SK-N-SH (cell line): ENCODE measurements at regions not wholly inside any gene's neighbourhood (a gene's known extent, or its start where the extent isn't known, plus 50 kb on each side); places are given as distances from the start of the nearest gene placed in this dataset.

Source experiments
- CHD2 ChIP-seq: fragments of 150-350 bp; IDR thresholded peaks from 2 replicates; pipeline ENCODE4 v1.6.1; 2018; ENCODE audit warnings: low read length; ENCODE audit not compliant: partially characterized antibody
- EZH2phosphoT487 ChIP-seq: fragments of 200-600 bp; sonication (generic); IDR thresholded peaks from 2 replicates; pipeline ENCODE4 v1.6.1; 2017; ENCODE audit warnings: low read depth, mixed run types, mild to moderate bottlenecking, antibody characterized with exemption, moderate library complexity, borderline replicate concordance
- POLR2AphosphoS5 ChIP-seq: IDR thresholded peaks from 2 replicates; pipeline ENCODE4 v1.6.1; 2012; ENCODE audit warnings: low read depth, low read length
- REST ChIP-seq: IDR thresholded peaks from 2 replicates; pipeline ENCODE4 v1.6.1; 2012; ENCODE audit warnings: mild to moderate bottlenecking, low read depth, low read length, moderate library complexity
- RFX5 ChIP-seq: IDR thresholded peaks from 2 replicates; pipeline ENCODE4 v1.6.1; 2012; ENCODE audit warnings: mild to moderate bottlenecking, improper control_type of control experiment, low read length
- TF ChIP-seq, protein P1 (sequence below): IDR thresholded peaks from 2 replicates; pipeline ENCODE4 v1.4.0; 2012; ENCODE audit warnings: low read depth, borderline replicate concordance
- TF ChIP-seq, protein P2 (sequence below): fragments of 200-600 bp; sonication (generic); IDR thresholded peaks from 2 replicates; pipeline ENCODE4 v1.6.1; 2017; ENCODE audit warnings: antibody characterized with exemption, mild to moderate bottlenecking, moderate library complexity

DNA sequence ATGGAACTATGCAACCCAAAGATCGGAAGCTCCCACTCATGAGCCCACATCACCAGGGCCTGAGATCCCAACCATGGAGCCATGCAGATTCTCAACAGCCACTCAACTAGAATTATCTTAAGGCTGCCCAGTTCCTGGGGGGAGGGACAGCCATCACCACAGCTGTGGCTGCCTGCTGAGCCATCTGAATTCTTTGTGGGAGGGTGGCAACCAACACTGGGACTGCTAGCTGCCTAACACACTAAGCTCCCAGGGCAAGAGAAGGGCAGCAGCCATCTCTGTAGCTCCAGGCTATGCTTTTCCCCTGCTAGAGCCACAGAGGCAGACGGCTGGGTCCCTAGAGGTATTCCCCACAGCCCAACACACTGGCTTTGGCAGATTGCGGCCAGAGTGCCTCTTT, 251.3 kb upstream of the GRAMD2B start:
- TF ChIP-seq REST (no peak), RFX5 (no peak), POLR2AphosphoS5 (no peak), CHD2 (no peak), EZH2phosphoT487 (no peak)
- TF ChIP-seq, protein P1, sequence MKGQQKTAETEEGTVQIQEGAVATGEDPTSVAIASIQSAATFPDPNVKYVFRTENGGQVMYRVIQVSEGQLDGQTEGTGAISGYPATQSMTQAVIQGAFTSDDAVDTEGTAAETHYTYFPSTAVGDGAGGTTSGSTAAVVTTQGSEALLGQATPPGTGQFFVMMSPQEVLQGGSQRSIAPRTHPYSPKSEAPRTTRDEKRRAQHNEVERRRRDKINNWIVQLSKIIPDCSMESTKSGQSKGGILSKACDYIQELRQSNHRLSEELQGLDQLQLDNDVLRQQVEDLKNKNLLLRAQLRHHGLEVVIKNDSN: no peak
- TF ChIP-seq, protein P2, sequence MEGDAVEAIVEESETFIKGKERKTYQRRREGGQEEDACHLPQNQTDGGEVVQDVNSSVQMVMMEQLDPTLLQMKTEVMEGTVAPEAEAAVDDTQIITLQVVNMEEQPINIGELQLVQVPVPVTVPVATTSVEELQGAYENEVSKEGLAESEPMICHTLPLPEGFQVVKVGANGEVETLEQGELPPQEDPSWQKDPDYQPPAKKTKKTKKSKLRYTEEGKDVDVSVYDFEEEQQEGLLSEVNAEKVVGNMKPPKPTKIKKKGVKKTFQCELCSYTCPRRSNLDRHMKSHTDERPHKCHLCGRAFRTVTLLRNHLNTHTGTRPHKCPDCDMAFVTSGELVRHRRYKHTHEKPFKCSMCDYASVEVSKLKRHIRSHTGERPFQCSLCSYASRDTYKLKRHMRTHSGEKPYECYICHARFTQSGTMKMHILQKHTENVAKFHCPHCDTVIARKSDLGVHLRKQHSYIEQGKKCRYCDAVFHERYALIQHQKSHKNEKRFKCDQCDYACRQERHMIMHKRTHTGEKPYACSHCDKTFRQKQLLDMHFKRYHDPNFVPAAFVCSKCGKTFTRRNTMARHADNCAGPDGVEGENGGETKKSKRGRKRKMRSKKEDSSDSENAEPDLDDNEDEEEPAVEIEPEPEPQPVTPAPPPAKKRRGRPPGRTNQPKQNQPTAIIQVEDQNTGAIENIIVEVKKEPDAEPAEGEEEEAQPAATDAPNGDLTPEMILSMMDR: no peak
